Activated T-cell treated with anti-CD3 and anti-CD28 coated beads, Interleukin-2, amount 50 U/mL, for 24 hours (primary cell): ENCODE measurements at regions not wholly inside any gene's neighbourhood (a gene's known extent, or its start where the extent isn't known, plus 50 kb on each side); places are given as distances from the start of the nearest gene placed in this dataset.

Source experiments
- DNase-seq: peaks from one replicate; pipeline ENCODE4 v3.0.0-alpha.2; 2020
- H3K27ac Mint-ChIP-seq: 2 replicates; pipeline ENCODE4 v1.8.0; 2020; ENCODE audit warnings: mild to moderate bottlenecking, mixed read lengths
- H3K27me3 Mint-ChIP-seq: 2 replicates; pipeline ENCODE4 v1.8.0; 2020; ENCODE audit warnings: mixed read lengths
- H3K36me3 Mint-ChIP-seq: 2 replicates; pipeline ENCODE4 v1.8.0; 2020; ENCODE audit warnings: low read depth, mixed read lengths
- H3K4me1 Mint-ChIP-seq: 2 replicates; pipeline ENCODE4 v1.8.0; 2020; ENCODE audit warnings: low read depth, mixed read lengths
- H3K4me3 Mint-ChIP-seq: 2 replicates; pipeline ENCODE4 v1.8.0; 2020; ENCODE audit warnings: mild to moderate bottlenecking, moderate library complexity, mixed read lengths
- H3K9me3 Mint-ChIP-seq: 2 replicates; pipeline ENCODE4 v1.8.0; 2020; ENCODE audit warnings: mixed read lengths

DNA sequence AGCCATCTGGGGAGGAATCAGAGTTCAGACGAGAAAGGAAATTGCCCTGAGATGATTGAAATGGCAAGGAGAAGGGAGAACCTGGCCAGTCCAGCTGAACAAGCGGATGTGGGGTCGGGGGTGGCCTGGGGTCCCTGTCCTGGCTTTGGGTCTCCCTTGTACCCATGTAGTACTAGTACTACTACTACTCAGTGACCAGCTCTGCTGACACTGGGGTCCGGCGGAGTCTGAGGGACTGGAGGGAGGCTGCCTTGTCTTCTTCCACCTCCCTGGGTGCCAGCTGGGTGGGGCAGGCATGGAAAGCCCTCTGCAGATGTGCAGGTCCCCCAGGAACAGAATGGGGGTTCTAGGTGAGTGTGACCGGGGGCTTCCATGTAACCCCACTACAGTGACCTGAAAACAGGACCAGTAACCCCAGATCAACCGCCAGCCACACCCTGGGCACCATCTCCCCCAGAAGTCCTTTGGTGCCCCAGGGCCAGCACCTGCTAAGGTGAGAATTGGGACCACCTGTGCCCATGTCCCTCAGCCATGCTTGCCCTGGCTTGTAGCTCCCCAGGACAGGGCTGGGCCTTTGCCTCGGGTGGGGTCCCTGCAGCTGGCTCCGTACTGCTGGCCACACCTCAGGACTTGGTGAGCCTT is 89.1 kb upstream of the COL5A1 start:
- H3K27ac Mint-ChIP-seq = no peak overlapping the region
- peaks cover 32% of the 10 kb centered on the region for H3K27me3 Mint-ChIP-seq
- H3K36me3 Mint-ChIP-seq = no peaks in the 10 kb centered on the region

DNA sequence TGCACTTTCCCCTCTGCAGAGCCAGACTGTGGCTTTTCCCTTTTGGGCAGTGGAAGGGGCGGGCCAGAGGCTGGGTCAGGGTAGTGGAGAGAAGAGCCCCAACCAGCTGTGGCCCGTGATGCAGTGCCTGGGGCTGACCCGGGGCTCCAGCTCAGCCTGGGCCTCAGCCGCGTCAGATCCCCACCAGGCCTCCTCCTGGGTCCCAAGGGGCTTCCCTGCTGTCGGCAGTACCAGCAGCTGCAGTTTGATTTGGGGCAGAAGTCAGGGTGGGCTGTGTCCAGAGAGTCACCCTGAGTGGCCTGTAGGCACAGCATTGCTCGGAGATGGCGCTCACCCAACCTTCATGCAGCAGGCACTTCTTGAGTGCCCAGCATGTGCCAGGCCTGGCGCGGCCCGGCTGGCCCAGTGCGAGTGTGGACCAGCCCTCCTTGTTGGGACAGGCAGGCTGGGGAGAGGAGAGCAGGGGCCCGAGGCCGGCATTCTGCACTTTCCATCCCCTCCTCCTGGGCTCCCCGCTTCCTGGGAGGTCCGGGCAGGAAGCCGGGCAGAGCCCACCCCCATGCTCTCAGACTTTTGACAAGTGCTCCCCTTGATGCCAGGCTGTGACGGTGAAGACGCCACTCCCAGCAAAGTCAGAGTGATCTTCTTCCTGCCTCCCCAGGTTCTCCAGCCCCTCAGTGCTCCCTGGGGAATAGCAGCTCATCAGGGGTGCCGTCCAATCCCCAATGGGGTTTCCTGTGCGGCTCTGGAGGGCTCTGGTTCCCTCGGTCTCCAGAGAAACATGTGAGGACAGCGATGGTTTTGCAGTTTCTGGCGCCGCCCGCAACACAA is 88.3 kb upstream of the COL5A1 start:
- H3K27me3 Mint-ChIP-seq = peaks cover 31% of the 10 kb centered on the region
- H3K4me1 Mint-ChIP-seq = no peaks in the 10 kb centered on the region
- no peaks in the 10 kb centered on the region for H3K9me3 Mint-ChIP-seq
- no peak overlapping the region for H3K27ac Mint-ChIP-seq
- no peak for DNase-seq
- H3K36me3 Mint-ChIP-seq = no peaks in the 10 kb centered on the region
- H3K4me3 Mint-ChIP-seq = no peak overlapping the region

More for the DNA sequence above, 89.1 kb upstream of the COL5A1 start:
- H3K4me3 Mint-ChIP-seq = no peak overlapping the region
- H3K9me3 Mint-ChIP-seq = no peaks in the 10 kb centered on the region
- no peaks in the 10 kb centered on the region for H3K4me1 Mint-ChIP-seq
- DNase-seq = no peak

DNA sequence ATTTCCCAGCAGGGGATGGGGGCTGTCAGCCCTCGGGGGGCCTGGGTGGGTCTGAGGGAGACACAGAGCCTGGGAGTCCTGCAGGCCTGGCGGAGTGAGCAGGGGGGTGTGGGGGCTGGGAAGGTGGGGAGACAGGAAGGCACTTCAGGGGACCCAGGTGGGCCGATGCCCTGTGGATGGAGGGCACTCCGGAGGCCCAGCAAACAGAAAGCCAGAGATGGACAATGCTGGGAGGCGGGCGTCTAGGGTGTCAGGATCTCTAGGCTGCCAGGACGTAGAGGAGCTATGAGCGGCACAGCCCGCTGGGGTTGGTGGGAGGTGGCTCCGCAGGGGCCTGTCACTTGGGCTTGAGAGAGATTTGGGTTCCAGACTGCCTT is 87.6 kb upstream of the COL5A1 start:
- no peaks in the 10 kb centered on the region for H3K9me3 Mint-ChIP-seq

DNA sequence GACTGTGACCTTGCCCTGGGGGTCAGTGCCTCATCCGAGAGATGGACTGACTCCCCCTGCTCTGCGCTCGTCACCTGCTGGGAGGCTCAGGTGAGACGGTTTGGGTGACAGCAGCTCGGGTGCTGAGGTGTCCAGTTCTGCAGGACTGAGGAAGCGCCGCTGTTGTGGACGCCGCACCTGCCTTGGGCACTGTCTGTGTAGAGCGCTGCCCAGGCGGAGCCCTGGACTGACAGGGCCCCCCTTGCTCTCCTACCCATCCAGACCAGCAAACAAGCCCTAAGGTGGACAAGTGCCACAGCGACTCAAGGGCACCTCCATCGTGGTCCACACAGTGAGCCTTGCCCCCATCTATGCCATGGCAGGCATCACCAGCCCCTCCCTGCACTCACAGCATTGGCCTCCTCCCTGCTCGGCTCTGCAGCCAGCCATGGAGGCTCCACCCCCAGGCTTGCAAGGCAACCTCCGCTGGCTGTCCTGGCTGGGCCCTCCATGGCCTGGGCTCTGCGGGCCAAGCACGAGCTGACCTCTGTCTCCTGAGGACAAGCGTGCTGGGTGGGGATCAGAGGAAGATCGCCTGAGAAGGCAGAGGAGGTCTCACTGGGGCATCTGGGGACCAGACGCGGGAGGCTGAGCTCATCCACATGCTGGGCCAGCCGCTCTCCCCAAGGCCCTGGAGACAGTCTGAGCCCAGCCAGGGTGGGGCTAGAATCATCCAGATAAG is 87.1 kb upstream of the COL5A1 start:
- no peak overlapping the region for H3K4me3 Mint-ChIP-seq
- no peaks in the 10 kb centered on the region for H3K36me3 Mint-ChIP-seq
- no peaks in the 10 kb centered on the region for H3K9me3 Mint-ChIP-seq
- no peaks in the 10 kb centered on the region for H3K4me1 Mint-ChIP-seq
- DNase-seq = no peak
- H3K27me3 Mint-ChIP-seq = peaks cover 35% of the 10 kb centered on the region
- H3K27ac Mint-ChIP-seq = no peak overlapping the region

More for the DNA sequence above, 87.6 kb upstream of the COL5A1 start:
- Mint-ChIP-seq H3K27me3 (peaks cover 35% of the 10 kb centered on the region), H3K4me1 (no peaks in the 10 kb centered on the region), H3K4me3 (no peak overlapping the region), H3K27ac (no peak overlapping the region), H3K36me3 (no peaks in the 10 kb centered on the region)
- no peak for DNase-seq

GRCh38 chr9:134555094-134555650 is 86.4 kb upstream of the COL5A1 start:
- H3K36me3 Mint-ChIP-seq = no peaks in the 10 kb centered on the region

DNA sequence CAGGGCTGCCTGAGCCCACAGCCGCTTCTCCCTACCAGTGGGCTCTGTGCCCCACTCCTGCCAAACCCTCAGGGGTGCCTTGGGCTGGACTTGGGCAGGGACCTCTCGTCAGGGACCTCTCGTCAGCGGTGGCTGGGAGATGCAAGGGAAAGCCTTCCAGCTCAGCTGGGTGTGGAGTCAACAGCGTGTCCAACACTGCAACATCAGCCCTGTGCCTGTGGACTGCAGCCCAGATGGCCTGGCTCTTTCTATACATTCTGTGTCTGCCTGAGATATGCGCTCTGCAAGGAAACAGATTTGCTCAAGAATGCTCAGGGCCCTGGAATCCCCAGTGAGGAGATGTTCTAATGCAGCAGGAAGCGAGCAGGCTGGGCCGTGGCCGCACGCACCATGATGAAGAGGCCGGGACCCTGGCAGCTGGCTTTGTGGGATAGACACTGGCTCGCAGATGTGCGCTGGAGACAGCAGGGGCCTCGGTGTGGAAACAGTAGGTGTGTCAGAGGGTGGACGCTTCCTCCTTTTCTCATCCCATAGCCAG is 85.0 kb upstream of the COL5A1 start:
- DNase-seq = no peak
- no peak overlapping the region for H3K4me3 Mint-ChIP-seq
- H3K9me3 Mint-ChIP-seq = no peaks in the 10 kb centered on the region
- H3K27me3 Mint-ChIP-seq = peaks cover 24% of the 10 kb centered on the region
- no peaks in the 10 kb centered on the region for H3K36me3 Mint-ChIP-seq
- no peak overlapping the region for H3K27ac Mint-ChIP-seq
- no peaks in the 10 kb centered on the region for H3K4me1 Mint-ChIP-seq

More at GRCh38 chr9:134555094-134555650, 86.4 kb upstream of the COL5A1 start:
- Mint-ChIP-seq H3K27ac (no peak overlapping the region), H3K4me1 (no peaks in the 10 kb centered on the region), H3K9me3 (no peaks in the 10 kb centered on the region), H3K4me3 (no peak overlapping the region), H3K27me3 (peaks cover 35% of the 10 kb centered on the region)
- no peak for DNase-seq

- no peak for DNase-seq
- Mint-ChIP-seq H3K4me3 (no peak overlapping the region), H3K4me1 (no peaks in the 10 kb centered on the region), H3K27me3 (peaks cover 18% of the 10 kb centered on the region), H3K36me3 (no peaks in the 10 kb centered on the region), H3K27ac (no peak overlapping the region), H3K9me3 (no peaks in the 10 kb centered on the region)
Observed at GRCh38 chr9:134557331-134557730, 84.3 kb upstream of the COL5A1 start.

- no peaks in the 10 kb centered on the region for H3K36me3 Mint-ChIP-seq
- no peaks in the 10 kb centered on the region for H3K4me1 Mint-ChIP-seq
- peaks cover 11% of the 10 kb centered on the region for H3K27me3 Mint-ChIP-seq
- DNase-seq = no peak
- H3K27ac Mint-ChIP-seq = no peak overlapping the region
- no peak overlapping the region for H3K4me3 Mint-ChIP-seq
- H3K9me3 Mint-ChIP-seq = no peaks in the 10 kb centered on the region
Observed at GRCh38 chr9:134558124-134558905, 83.3 kb upstream of the COL5A1 start.

- Mint-ChIP-seq H3K9me3 (no peaks in the 10 kb centered on the region), H3K27ac (no peak overlapping the region), H3K4me1 (no peaks in the 10 kb centered on the region), H3K4me3 (no peak overlapping the region), H3K36me3 (no peaks in the 10 kb centered on the region), H3K27me3 (peaks cover 11% of the 10 kb centered on the region)
- DNase-seq = no peak
Observed at GRCh38 chr9:134559013-134559412, 82.6 kb upstream of the COL5A1 start.

GRCh38 chr9:134560206-134560605 is 81.4 kb upstream of the COL5A1 start:
- Mint-ChIP-seq H3K4me1 (no peaks in the 10 kb centered on the region), H3K27ac (no peak overlapping the region), H3K4me3 (no peak overlapping the region), H3K9me3 (no peaks in the 10 kb centered on the region), H3K36me3 (no peaks in the 10 kb centered on the region), H3K27me3 (peaks cover 11% of the 10 kb centered on the region)
- DNase-seq = no peak

- H3K27ac Mint-ChIP-seq = no peak overlapping the region
- no peak overlapping the region for H3K4me3 Mint-ChIP-seq
- peaks cover 11% of the 10 kb centered on the region for H3K27me3 Mint-ChIP-seq
- no peaks in the 10 kb centered on the region for H3K9me3 Mint-ChIP-seq
- no peak for DNase-seq
- no peaks in the 10 kb centered on the region for H3K4me1 Mint-ChIP-seq
- H3K36me3 Mint-ChIP-seq = no peaks in the 10 kb centered on the region
Observed at GRCh38 chr9:134560654-134561053, 80.9 kb upstream of the COL5A1 start.

- DNase-seq = no peak
- no peak overlapping the region for H3K27ac Mint-ChIP-seq
- peaks cover 11% of the 10 kb centered on the region for H3K27me3 Mint-ChIP-seq
- no peak overlapping the region for H3K4me3 Mint-ChIP-seq
- H3K9me3 Mint-ChIP-seq = no peaks in the 10 kb centered on the region
- no peaks in the 10 kb centered on the region for H3K4me1 Mint-ChIP-seq
- H3K36me3 Mint-ChIP-seq = no peaks in the 10 kb centered on the region
Observed at GRCh38 chr9:134561427-134562145, 80.0 kb upstream of the COL5A1 start.

DNA sequence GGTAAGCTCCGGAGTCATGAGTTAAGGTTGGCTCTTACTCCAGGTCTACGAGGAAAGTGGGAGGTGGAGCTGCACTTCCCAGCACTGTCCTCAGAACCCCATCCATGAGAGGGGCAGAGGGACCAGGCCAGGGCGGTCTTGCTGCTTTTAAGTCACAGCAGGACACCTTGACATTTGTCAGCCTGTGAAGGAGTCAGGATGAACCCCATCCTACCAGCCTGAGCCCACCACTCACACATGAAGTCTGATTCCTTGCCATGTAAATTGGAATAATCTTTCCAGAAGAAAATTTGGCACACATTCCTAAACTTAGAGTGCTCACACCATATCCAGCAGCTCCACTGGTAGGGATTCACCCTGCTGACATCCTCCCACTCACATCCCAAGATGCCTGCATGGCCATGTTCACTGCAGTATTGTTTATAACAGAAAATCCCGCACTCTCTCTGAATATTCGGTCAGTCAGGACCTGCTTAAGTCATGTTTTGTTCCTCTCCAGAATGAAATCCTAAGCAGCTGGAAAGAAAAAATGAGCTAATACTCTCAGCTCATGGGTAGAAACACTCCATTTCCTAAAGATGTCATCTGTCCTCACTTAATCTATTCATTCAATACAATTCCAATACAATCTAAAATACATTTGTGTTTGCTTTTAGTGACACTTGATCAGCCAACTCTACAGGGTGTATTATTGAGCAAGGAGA is 79.3 kb upstream of the COL5A1 start:
- Mint-ChIP-seq H3K4me1 (no peaks in the 10 kb centered on the region), H3K4me3 (no peak overlapping the region), H3K27me3 (peaks cover 7% of the 10 kb centered on the region), H3K27ac (no peak overlapping the region), H3K9me3 (no peaks in the 10 kb centered on the region), H3K36me3 (no peaks in the 10 kb centered on the region)
- DNase-seq = no peak
